ENCODE measurements at regions not wholly inside any gene's neighbourhood (a gene's known extent, or its start where the extent isn't known, plus 50 kb on each side); places are given as distances from the start of the nearest gene placed in this dataset.

GRCh38 chr1:187563191-187563590 is 734.4 kb downstream of the PLA2G4A start:
- TF ChIP-seq CTCF (IDR thresholded peaks at IDR 0.05; ENCODE audit: low read depth, low read length) (no peak), EZH2phosphoT487 (IDR thresholded peaks at IDR 0.05; ENCODE audit: low read depth) (no peak)

Data from OCI-LY3 (cell line).